Ammon's horn (tissue), 1 donor: ENCODE measurements at regions not wholly inside any gene's neighbourhood (a gene's known extent, or its start where the extent isn't known, plus 50 kb on each side); places are given as distances from the start of the nearest gene placed in this dataset.

Source experiments
- DNase-seq: peaks from one replicate; pipeline ENCODE4 v3.0.0-alpha.2; 2016; ENCODE audit warnings: low spot score

DNA sequence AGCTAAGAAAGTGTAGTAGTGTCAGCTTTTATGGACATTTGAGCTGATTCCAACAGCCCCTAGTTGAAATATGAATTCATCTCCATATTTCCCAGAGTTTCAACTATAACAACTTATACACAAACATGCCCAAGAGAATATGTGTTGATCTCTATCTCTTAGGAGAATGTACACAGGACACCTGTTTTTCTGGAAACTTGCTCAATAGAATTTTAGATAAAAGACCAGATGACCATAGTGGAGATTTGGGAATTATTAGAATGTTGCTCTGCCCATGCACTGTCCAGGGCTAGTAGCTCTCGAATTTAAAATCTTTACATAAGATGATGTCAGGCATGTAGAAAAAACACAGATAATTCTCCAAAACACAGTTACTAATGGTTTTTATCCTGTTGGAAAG, 162.3 kb upstream of the VRK2 start:
- no peak for DNase-seq

DNA sequence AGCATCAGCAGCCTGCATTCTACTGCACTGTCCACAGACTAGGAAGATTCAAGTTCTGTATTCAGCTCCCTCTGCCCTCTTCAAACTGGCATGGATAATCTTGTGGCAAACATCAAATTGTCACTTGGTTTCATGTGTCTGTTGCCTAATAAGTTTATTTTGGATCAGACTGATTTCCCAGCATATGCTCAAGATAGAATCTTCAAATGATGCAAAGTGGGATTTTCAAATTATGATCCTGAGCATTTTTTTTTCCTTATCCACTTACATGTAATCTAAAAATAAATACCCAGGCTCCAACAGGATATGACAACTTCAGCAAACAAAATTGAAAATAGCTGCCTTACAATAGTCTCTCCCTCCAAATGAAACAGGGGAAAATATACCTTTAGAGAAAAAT, 160.9 kb upstream of the VRK2 start:
- DNase-seq = no peak

DNA sequence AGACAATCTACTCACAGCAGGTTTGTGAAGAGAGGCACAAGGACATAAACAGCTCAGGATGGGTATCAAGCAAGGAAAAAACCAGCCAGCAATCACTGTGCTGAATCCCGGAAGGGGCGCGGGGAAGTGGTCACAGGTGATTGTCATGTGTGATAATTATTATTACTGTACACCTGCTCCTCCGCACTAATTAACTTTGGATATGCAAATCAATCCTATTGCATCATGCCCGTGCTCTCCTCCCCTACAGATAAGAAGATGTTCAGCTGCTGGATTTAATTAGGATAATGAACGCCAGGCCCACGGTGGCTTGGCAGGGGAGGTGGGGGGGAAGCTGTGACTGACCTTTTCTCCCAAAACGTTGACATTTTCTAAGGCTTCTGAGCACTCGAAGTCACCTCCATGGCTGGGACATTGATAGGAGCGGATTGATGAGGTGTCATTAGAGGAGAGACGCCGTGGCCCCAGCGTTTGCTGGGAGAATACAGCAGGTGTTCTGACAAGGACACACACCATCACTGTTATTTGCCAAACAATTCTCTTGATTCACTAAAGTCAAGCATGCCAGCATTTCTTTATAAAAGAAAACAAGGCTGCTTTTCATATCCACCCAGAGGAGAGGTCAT, 160.3 kb upstream of the VRK2 start:
- no peak for DNase-seq

DNA sequence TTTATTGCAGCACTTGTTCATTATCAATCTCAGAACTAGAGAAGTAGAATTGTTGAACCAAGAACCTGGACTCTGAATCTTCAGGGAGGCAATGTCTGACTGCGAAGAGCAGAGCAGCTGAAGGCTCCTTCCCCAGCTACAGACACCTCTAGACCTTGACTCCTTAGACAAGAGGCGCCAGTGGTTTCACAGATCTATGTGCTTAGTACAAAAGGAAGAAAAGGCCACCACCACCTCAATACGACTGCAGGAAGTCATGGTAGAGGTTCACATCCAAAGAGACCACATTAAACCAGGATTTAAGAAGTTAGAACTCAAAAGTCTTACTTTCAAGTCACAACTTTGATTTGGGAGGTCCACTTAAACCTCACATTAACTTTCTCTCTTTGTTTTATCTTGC, 158.1 kb upstream of the VRK2 start:
- no peak for DNase-seq

DNA sequence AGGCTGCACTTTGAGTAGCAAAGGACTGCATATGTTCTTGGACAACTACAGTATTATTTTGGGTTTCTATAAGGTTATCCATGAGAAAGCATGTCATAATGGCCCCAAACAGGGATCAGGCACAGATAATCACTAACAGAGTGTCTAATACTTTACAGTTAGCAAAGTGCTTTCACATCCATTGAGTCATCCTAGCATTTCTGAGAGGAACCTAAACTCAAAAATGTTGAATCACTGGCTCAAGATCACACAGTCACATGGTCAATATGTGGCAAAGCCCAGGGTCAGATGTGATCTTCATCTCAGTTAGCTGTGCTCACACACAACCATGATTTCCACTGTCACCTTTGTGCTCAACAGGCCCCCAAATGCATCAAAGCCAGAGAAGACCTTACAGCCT, 156.1 kb upstream of the VRK2 start:
- no peak for DNase-seq

DNA sequence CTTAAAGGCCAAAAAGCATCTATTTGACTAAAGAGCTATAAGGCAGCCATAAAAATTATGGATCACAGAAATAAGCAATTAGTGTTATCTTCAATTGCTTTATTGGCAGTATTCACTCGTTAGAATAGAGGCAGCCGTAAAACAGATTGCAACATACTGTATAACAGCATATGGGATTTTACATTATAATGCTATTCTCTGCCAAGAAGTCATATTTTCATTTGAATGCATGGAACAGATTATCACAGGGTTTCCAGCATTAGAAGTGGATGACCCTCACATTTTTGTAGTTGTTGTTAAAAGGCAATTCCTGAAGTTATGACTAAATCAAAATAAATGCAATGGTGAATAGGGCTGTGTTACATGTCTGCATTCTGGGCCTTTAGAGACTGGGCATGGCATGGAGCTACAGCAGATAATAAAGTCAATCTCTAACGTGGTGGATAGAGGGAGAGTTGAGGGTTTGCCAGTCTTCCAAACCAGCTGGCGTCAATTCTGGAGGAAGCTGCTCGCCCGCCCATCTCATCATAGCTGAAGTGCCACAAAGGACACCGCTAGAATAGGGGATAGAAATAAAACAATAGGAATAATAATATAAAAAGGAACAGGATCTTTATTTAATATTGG, 155.4 kb upstream of the VRK2 start:
- no peak for DNase-seq

DNA sequence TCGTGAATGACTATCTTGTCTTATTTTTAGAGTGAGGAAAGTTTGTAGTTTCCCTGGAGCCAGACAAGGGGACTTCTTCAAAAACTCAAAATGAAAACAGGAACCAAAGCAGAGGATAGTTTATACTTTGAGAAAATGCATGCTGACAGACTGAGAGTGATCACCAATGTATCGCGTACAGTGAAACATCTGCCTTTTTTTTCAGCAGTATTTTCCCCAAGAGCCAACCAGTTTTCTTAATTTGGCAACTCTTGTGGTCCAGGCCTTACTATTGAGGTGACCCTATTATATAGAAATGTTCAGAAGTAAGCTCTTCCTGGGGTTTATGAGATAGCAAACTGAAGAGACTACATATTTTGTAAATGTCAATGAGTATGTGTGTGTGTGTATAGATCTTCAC, 153.7 kb upstream of the VRK2 start:
- DNase-seq = no peak

DNA sequence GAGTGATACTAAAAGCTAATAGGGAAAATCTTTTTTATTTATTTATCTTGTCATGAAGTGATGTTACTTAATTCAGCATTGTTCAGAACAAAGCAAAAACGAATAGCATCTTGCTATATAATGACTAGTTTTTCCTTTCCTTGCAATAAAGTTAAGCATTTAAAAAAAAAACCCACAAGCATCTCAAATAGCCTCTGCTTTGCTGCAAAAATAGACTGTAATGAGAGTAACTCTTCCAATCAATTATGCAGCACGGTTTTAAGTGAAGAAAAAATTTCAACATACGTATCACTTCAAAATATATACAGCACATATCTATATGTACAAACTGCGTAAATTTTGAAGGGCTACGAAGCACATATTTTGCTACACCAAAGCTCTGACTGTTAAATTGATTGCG, 153.3 kb upstream of the VRK2 start:
- no peak for DNase-seq

DNA sequence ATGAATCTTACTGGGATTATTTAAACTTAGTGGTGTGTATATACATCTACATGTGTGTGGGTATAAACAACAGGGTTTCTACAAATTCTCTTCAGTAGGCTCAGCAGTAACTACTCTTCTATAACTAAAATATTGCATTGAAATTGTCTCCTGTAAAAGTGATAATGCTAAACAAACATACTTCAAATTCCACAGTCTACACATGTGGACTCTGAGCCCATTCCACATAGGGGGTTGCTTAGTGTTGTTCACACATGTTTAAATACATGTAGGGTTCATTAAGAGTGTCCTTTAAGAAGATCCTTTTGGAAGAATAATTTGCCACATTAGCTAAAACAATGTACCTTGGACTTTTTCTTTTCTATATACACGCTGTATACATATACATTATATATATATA, 152.8 kb upstream of the VRK2 start:
- DNase-seq = no peak

DNA sequence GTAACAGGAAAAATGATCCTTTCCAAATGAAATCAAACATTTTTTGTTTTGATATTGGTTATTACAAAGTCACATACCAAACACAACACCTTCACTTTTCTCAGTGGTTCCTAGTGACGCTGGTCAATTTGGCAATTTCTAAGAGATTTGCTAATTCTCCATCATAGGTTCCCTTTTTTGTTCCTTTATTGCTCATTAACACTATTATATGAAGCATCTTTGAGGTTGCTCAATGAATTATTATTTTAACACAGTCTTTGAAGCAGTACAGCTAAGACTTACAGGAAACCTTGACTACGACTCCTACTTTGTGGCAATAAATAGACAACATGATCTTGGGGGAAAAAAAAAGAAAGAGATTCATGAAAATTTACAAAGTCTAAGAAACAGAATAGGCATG, 152.2 kb upstream of the VRK2 start:
- DNase-seq = no peak

DNA sequence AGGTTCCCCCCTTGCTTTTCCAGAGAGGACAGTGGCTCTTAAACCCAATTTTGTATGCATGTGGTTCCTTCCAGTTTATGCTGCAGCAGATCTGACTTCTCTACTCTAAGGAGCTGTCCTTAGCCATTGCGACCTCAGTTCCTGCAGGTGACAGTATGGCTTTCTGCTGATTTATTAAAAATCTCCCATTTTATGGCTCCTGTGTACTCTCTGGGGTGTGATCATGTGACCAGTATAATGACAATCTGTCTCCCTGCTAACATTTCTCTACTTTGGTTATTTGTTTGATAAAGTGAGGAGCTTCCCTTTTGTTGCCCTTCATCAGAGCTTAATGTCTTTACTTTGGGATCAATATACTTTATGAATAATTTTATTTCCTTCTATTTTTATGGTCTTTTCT, 148.7 kb upstream of the VRK2 start:
- DNase-seq = no peak

DNA sequence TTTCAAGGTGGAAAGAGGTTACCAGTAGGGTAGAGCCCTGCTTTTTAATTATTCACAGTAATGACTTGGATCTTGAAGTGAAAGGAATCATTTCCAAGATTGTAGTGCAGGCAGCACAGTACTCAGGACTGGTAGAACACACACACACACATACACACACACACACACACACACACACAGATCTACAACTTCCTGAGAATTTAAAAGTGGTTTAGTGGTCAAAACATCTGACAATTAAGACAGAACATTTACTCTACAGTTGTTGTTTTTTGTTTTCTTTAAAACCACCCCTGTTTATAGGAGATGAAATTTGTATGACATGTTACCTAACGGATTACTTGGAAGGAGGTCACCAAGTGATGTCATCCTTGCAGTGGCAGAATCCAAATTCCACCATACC, 146.7 kb upstream of the VRK2 start:
- DNase-seq = no peak

DNA sequence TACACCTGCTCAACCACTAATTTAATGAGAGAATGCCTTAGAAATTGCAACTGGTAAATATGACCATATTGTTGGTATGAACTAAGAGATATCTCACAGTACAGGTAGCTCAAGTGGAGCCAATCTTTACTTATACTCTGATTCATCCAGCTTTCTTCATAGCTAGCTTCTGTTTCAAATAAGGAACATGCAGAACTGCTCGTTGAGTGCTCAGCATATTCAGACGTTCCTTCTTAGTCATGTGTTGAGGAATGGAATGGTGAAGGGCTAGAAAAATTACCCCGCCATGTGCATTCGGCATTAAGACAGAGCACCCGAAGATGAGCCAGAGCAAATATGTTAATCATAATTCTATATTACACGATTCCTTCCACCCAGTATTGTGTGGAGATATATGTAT, 144.0 kb upstream of the VRK2 start:
- no peak for DNase-seq

DNA sequence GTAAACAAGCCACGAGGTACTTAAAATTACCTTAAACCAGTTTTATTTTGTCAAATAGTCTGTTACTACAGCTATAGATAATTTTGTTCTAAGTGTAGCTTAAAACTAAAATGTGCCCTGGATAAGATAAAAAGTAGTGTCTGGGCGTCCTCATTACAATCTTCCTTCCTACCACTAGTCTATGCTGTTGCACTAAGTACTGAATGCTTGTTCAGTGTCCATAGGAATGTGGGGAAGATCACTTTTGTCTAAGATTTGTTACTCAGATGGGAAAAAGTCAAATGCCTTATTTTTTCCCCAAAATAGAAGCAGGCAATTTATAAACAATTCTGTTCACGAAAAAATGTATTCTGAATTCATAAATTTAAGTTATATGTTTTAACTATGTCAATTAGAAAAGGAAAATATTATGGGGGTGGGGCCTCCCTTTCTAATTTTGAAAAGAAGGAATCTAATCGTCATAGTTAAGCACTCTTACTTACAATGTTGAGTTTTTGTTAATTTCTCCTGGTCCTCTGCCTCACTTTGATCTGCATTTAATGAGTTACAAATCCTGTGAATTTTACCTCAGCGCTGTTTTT, 140.4 kb upstream of the VRK2 start:
- peak; percentile 85 for DNase-seq

DNA sequence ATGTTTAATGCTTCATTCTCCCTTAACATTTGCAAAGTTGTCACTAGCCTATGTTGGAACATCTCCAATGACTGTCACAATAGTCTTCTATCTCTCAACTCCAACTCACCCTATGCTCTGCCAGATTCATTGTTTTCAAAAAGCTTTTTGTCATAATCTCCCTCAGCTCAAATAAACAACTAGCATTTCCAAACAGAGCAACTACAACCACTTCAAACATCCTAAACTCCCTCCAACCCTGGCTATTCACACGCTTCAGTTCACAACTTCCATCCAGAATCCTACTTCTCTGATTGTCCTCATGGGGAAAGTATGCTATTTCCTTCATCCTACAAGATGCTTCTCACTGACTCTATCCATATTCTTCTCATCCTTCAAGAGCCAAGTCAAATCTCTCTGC, 139.2 kb upstream of the VRK2 start:
- DNase-seq = peak; percentile 77

DNA sequence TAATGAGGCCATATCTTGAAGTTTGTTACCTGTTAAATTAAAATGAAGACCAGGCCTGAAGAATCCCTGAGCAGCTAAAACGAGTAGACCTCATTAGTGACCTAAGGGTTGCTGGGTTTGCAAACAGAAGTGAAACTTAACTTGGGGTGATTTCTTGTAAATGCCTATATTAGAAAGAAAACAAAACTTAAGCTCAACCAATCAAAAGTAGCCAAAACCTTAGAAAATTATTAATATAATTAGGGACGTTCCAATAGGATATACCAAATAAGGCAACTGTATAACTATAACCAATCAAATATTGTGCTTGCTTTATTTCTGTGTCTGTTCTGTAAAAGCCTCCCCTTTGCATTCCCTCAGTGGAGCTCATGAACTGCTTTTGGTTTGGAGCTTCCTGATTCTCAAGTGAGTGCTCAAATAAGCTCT, 137.9 kb upstream of the VRK2 start:
- no peak for DNase-seq

DNA sequence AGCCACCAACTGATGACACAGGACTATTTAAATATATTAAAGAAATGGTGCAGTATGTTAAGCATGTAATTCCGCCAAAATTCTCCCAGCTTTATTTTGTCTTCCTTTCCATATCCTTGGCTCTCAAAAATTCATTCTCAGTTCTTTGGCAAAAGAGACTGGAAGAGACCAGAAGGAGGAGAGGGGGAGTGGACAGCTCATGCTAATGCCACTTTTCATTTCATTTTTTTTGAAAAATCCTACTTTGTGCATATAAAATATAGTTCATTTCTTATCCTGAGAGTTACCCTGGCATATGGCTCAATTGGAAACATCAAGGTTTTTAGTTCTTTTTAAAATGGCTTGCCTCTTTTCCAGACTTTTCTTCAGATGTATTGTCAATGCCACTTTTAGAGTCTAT, 128.5 kb upstream of the VRK2 start:
- no peak for DNase-seq

DNA sequence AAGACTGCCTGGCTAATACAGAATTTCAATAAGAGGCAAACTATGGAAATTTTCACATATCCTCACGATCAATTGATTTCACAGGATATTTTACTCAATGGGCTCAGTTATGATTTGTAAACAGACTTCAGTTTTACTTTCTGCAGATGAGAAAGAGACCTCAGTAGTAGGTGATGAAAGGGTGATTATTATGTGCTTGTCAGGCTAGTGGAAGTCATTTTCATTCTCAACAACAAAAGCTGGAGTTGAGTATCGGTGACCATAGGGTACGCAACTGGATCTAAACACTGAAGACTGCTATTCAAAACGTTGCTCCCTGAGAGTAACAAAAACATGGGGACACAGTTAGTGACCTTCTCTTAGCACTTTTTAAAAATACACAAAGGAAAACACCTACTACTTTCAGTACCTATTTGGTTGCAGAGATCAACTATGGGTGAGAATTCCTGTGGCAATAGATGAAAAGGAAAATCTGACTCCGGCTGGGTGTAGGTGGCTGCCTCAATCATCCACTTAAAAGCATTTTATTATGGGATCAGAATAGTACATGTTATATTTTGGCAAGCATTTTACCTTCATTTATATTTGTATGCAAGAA, 126.2 kb upstream of the VRK2 start:
- no peak for DNase-seq

DNA sequence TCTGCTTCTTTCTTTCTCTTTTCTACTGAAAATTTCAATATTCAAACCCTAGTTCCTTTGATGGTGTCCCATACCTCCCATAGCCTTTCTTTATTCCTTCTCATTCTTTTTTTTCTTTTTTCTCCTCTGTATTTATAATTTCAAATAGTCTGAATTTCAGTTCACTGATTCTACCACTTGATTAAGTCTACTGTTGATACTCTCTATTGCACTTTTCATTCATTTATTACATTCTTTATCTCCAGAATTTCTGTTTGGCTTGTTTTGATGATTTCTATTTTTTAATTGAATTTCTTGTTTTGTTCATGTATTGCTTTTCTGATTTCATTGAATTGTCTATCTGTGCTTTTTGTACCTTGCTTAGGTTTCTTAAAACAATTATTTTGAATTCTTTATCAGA, 111.9 kb upstream of the VRK2 start:
- no peak for DNase-seq

DNA sequence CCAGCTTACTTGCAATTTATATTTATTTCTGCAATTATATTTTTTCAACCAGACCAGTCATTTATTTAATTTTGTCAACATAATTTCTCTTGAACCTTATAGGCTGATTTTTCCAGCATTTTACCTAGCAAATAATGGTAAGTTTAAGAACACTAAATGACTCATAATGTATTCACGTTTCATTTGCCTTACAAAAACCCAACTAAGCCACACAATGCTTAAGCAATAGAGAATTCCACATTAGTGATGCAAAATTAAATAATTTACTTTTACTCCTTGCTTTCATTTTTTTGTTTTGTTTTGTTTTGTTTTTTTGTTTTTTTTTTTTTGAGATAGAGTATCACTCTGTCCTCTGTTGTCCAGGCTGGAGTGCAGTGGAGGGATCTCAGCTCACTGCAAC, 110.4 kb upstream of the VRK2 start:
- no peak for DNase-seq

DNA sequence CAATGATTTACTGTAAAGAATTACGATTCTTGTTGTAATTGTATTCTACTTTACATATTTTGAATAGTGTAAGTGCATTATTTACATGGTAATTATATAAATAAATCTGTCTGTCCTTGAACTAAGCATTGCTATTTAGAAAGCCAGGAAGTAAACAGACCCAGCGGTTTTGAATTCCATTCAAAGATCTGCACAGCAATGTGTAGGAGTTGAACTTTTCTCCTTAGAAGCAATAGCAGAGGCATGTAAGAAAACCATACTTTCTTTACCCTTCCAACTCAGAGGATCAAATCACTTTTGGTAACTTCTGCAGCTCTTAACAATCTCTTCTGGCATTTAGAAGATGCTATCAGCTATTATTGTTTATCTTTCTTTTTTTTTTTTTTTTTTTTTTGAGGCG, 109.2 kb upstream of the VRK2 start:
- no peak for DNase-seq

DNA sequence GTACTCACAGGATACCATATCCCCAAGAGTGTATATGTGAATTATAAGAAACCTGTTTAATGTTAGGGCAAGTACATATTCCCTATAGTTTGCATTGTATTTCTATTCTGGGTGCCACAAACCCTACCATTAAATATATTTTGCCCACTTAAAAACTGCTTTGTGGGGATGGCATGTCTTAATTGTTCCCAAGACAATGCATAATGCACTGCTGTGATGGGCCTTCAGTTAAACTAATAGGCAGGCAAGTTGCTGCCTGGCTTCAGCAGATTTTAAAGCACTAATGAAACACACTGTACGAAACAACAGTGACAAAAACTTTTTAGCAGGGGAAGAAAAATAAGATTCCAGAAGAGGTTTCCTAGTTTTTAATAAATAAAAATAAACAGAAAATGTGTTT, 104.8 kb upstream of the VRK2 start:
- no peak for DNase-seq

DNA sequence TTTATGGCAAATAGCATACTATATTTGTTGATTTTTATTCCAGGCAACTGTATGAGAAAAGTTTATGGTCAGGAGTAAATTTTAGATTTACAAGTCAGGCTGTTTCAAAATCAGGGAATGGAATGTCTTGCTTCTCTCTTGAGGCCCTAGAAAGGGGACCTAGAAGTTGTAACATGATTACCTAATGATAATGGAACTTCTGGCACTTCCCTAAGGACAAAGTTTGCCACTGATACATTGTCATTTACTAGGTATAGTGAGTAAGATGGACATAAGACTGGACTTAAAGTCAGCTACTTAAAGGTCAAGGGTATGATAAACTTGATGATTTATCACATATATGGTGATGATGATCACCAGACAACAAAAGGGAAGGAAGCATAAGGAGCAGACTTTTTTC, 103.3 kb upstream of the VRK2 start:
- no peak for DNase-seq

DNA sequence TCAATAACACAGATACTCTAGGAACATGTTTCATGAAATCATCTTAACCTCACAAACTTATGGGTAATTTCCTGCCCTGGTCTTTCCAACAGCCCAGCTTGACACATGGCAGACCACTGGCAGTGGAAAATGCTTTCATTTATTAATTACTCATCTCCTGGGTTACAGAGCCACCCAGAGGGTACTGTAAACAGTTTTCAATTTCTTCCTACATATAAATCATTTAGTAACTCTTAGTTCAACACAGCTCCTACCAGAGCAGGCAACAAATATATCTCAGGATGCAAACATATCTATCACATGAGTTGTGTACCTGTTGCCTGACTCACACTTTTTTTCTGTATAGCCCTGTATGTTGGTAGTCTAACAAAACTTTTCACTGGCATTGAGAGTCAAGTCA, 99.2 kb upstream of the VRK2 start:
- DNase-seq = no peak
